ENCODE measurements at regions not wholly inside any gene's neighbourhood (a gene's known extent, or its start where the extent isn't known, plus 50 kb on each side); places are given as distances from the start of the nearest gene placed in this dataset.
"Not testable (repeated sequence)": the region's sequence is repeated elsewhere in the genome, so short reads cannot be mapped to it uniquely, and the experiment has no call there.

- intact Hi-C loops (cut with DNase I, micrococcal nuclease): no loop called here
- ATAC-seq (no peak), DNase-seq (no peak)
- Mint-ChIP-seq H3K27me3 (no peaks in the 10 kb centered on the region), H3K4me3 (no peak overlapping the region), H3K4me1 (no peaks in the 10 kb centered on the region), H3K27ac (no peak overlapping the region), H3K9me3 (ENCODE audit: low read depth) (peaks cover 4% of the 10 kb centered on the region), H3K36me3 (ENCODE audit: low read depth) (no peaks in the 10 kb centered on the region)
- POLR2A ChIA-PET: no interaction called here
- CTCF ChIA-PET: interaction anchor here (0.7 kb wide), 1 partner anchor 13 kb away, joined by 3 read pairs; no protein-coding TSS in a partner anchor
Measured at GRCh38 chr1:163589735-163590134, 268.0 kb downstream of the NUF2 start.

GRCh38 chr1:163591131-163591530, 269.4 kb downstream of the NUF2 start:
- H3K9me3 Mint-ChIP-seq (ENCODE audit: low read depth); H3K27me3 Mint-ChIP-seq; ATAC-seq; H3K4me3 Mint-ChIP-seq; H3K36me3 Mint-ChIP-seq (ENCODE audit: low read depth); H3K4me1 Mint-ChIP-seq; CTCF ChIA-PET; intact Hi-C loops (cut with DNase I, micrococcal nuclease); POLR2A ChIA-PET; H3K27ac Mint-ChIP-seq; DNase-seq: not testable (repeated sequence)

DNA sequence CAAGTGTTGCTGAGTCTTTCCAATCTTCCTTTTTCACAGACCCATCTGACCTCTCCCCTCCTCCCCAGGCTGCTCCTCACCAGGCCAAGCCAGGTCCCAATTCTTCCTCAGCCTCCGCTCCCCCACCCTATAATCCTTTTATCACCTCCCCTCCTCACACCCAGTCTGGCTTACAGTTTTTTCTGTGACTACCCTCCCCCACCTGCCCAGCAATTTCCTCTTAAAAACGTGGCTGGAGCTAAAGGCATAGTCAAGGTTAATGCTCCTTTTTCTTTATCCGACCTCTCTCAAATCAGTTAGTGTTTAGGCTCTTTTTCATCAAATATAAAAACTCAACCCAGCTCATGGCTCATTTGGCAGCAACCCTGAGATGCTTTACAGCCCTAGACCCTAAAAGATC, 270.9 kb downstream of the NUF2 start:
- H3K27me3 Mint-ChIP-seq; ATAC-seq; intact Hi-C loops (cut with DNase I, micrococcal nuclease); H3K27ac Mint-ChIP-seq; DNase-seq; CTCF ChIA-PET; H3K9me3 Mint-ChIP-seq (ENCODE audit: low read depth); H3K36me3 Mint-ChIP-seq (ENCODE audit: low read depth); H3K4me1 Mint-ChIP-seq; POLR2A ChIA-PET; H3K4me3 Mint-ChIP-seq: not testable (repeated sequence)

- intact Hi-C loops (cut with DNase I, micrococcal nuclease); DNase-seq; ATAC-seq; H3K36me3 Mint-ChIP-seq (ENCODE audit: low read depth); H3K27ac Mint-ChIP-seq; H3K27me3 Mint-ChIP-seq; H3K4me1 Mint-ChIP-seq; H3K9me3 Mint-ChIP-seq (ENCODE audit: low read depth); H3K4me3 Mint-ChIP-seq; CTCF ChIA-PET; POLR2A ChIA-PET: not testable (repeated sequence)
Measured at GRCh38 chr1:163596106-163596505, 274.4 kb downstream of the NUF2 start.

DNA sequence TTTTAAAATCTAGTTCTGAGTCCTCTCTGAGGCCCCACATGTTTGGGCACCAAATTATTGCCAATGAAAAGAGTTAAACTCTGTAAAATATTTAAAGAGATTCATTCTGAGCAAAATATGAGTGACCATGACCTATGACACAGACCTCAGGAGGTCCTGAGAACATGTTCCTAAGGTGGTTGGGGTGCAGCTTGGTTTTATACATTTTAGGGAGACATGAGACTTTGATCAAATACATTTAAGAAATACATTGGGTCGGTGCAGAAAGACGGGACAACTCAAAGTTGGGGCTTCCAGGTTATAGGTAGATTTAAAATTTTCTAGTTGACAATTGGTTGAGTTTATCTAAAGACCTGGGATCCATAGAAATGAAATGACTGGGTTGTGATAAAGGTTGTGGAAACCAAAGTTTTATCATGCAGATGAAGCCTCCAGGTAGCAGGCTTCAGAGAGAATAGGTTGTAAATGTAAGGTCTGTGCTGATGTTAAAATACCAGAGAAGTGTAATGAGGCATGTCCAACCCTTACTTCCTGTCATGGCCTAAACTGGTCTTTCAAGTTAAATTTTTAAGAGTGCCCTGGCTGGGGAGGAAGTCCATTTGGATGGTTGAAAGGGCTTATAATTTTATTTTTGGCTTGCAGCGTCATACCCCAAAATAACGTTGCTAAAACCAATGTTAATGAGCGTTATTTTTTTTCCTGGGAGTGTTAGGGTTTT, 274.9 kb downstream of the NUF2 start:
- no peaks in the 10 kb centered on the region for H3K36me3 Mint-ChIP-seq (ENCODE audit: low read depth)
- H3K4me3 Mint-ChIP-seq: no peak overlapping the region
- H3K27ac Mint-ChIP-seq: no peak overlapping the region
- no peaks in the 10 kb centered on the region for H3K27me3 Mint-ChIP-seq
- DNase-seq (no peak), ATAC-seq (no peak)
- POLR2A ChIA-PET: no interaction called here
- no peaks in the 10 kb centered on the region for H3K4me1 Mint-ChIP-seq
- intact Hi-C loops (cut with DNase I, micrococcal nuclease): no loop called here
- CTCF ChIA-PET: no interaction called here
- peaks cover 4% of the 10 kb centered on the region for H3K9me3 Mint-ChIP-seq (ENCODE audit: low read depth)

DNA sequence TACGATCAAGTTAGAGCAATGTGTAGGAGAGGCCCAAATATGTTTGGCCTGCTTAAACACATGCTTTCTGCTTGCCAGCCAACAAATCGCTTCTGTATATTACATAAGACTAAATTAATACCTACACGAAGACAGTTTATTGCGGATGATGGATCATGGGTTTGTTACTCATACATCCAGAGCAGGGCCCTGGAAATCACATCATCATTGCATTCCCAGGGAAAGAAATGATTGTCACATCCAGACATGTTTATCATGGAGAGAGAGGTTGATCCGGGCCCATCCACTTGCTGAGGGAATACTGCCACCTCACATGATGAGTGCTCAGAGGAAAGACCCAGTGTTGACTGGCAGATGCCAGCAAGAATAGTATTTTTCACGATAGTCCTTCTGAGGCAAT, 282.6 kb downstream of the NUF2 start:
- H3K27ac Mint-ChIP-seq: no peak overlapping the region
- intact Hi-C loops (cut with DNase I, micrococcal nuclease): no loop called here
- H3K36me3 Mint-ChIP-seq (ENCODE audit: low read depth): no peaks in the 10 kb centered on the region
- no peak overlapping the region for H3K4me3 Mint-ChIP-seq
- peaks cover 6% of the 10 kb centered on the region for H3K9me3 Mint-ChIP-seq (ENCODE audit: low read depth)
- POLR2A ChIA-PET: no interaction called here
- H3K27me3 Mint-ChIP-seq: peaks cover 2% of the 10 kb centered on the region
- ATAC-seq: no peak
- DNase-seq: no peak
- no peaks in the 10 kb centered on the region for H3K4me1 Mint-ChIP-seq
- CTCF ChIA-PET: no interaction called here

GRCh38 chr1:163604896-163605295, 283.1 kb downstream of the NUF2 start:
- ATAC-seq (no peak), DNase-seq (no peak)
- peaks cover 2% of the 10 kb centered on the region for H3K27me3 Mint-ChIP-seq
- H3K27ac Mint-ChIP-seq: no peak overlapping the region
- peaks cover 6% of the 10 kb centered on the region for H3K9me3 Mint-ChIP-seq (ENCODE audit: low read depth)
- intact Hi-C loops (cut with DNase I, micrococcal nuclease): no loop called here
- H3K36me3 Mint-ChIP-seq (ENCODE audit: low read depth): no peaks in the 10 kb centered on the region
- no peak overlapping the region for H3K4me3 Mint-ChIP-seq
- ChIA-PET CTCF (no interaction called here), POLR2A (no interaction called here)
- H3K4me1 Mint-ChIP-seq: no peaks in the 10 kb centered on the region

- H3K4me1 Mint-ChIP-seq: no peaks in the 10 kb centered on the region
- ATAC-seq: no peak
- H3K4me3 Mint-ChIP-seq: no peak overlapping the region
- no peak overlapping the region for H3K27ac Mint-ChIP-seq
- H3K9me3 Mint-ChIP-seq (ENCODE audit: low read depth): peaks cover 3% of the 10 kb centered on the region
- intact Hi-C loops (cut with DNase I, micrococcal nuclease): no loop called here
- no peak for DNase-seq
- peaks cover 2% of the 10 kb centered on the region for H3K27me3 Mint-ChIP-seq
- ChIA-PET POLR2A (no interaction called here), CTCF (no interaction called here)
- no peaks in the 10 kb centered on the region for H3K36me3 Mint-ChIP-seq (ENCODE audit: low read depth)
Measured at GRCh38 chr1:163608979-163609378, 287.2 kb downstream of the NUF2 start.

GRCh38 chr1:163609858-163610257, 288.1 kb downstream of the NUF2 start:
- ATAC-seq (no peak), DNase-seq (no peak)
- Mint-ChIP-seq H3K27ac (no peak overlapping the region), H3K4me1 (no peaks in the 10 kb centered on the region), H3K36me3 (ENCODE audit: low read depth) (no peaks in the 10 kb centered on the region), H3K27me3 (peaks cover 2% of the 10 kb centered on the region), H3K4me3 (no peak overlapping the region), H3K9me3 (ENCODE audit: low read depth) (peaks cover 3% of the 10 kb centered on the region)
- ChIA-PET POLR2A (no interaction called here), CTCF (no interaction called here)
- intact Hi-C loops (cut with DNase I, micrococcal nuclease): no loop called here

DNA sequence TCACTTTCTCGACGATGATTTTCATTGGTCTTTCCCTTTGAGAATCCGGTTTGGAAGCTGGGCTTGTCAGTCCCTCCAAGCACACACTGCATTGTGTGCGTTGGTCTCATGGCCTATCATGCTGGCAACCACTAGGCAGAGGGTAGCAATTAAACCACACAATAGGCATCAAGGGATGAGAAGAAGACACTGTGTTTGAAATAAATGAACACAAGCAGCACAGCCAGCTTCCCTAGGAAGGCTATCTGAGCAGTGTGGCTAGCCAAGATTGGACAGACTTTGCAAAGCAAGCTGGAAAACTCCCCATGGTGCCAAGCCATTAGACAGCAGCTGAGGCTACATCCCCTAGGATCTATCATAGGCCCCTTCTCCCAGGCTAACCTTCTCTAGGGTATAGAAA, 288.7 kb downstream of the NUF2 start:
- peaks cover 2% of the 10 kb centered on the region for H3K27me3 Mint-ChIP-seq
- H3K9me3 Mint-ChIP-seq (ENCODE audit: low read depth): peaks cover 3% of the 10 kb centered on the region
- no peak overlapping the region for H3K4me3 Mint-ChIP-seq
- no peak overlapping the region for H3K27ac Mint-ChIP-seq
- DNase-seq: no peak
- ATAC-seq: no peak
- intact Hi-C loops (cut with DNase I, micrococcal nuclease): no loop called here
- H3K4me1 Mint-ChIP-seq: no peaks in the 10 kb centered on the region
- no peaks in the 10 kb centered on the region for H3K36me3 Mint-ChIP-seq (ENCODE audit: low read depth)
- CTCF ChIA-PET: no interaction called here
- POLR2A ChIA-PET: no interaction called here

GRCh38 chr1:163614361-163614760, 292.6 kb downstream of the NUF2 start:
- Mint-ChIP-seq H3K27ac (no peak overlapping the region), H3K4me3 (no peak overlapping the region), H3K4me1 (no peaks in the 10 kb centered on the region), H3K27me3 (no peaks in the 10 kb centered on the region), H3K36me3 (ENCODE audit: low read depth) (no peaks in the 10 kb centered on the region), H3K9me3 (ENCODE audit: low read depth) (peaks cover 2% of the 10 kb centered on the region)
- intact Hi-C loops (cut with DNase I, micrococcal nuclease): no loop called here
- DNase-seq (no peak), ATAC-seq (no peak)
- CTCF ChIA-PET: interaction anchor here (0.6 to 1.1 kb wide), 2 partner anchors 11 to 57 kb away, joined by 3 read pairs; no protein-coding TSS in a partner anchor
- POLR2A ChIA-PET: no interaction called here

- Mint-ChIP-seq H3K27ac (no peak overlapping the region), H3K27me3 (no peaks in the 10 kb centered on the region), H3K36me3 (ENCODE audit: low read depth) (no peaks in the 10 kb centered on the region), H3K9me3 (ENCODE audit: low read depth) (peaks cover 29% of the 10 kb centered on the region), H3K4me3 (no peak overlapping the region), H3K4me1 (no peaks in the 10 kb centered on the region)
- no peak for ATAC-seq
- ChIA-PET POLR2A (no interaction called here), CTCF (no interaction called here)
- DNase-seq: no peak
- intact Hi-C loops (cut with DNase I, micrococcal nuclease): no loop called here
Measured at GRCh38 chr1:163628034-163628773, 306.4 kb downstream of the NUF2 start.

Measured in activated CD4-positive, alpha-beta T cell treated with anti-CD3 and anti-CD28 coated beads for 36 hours (primary cell).